Adipose tissue (tissue), 3 donors: ENCODE measurements at regions not wholly inside any gene's neighbourhood (a gene's known extent, or its start where the extent isn't known, plus 50 kb on each side); places are given as distances from the start of the nearest gene placed in this dataset.
"Not testable (repeated sequence)": the region's sequence is repeated elsewhere in the genome, so short reads cannot be mapped to it uniquely, and the experiment has no call there.

Experiments used
- H3K27ac ChIP-seq: one replicate; pipeline ENCODE4 v1.5.1; 2013; ENCODE audit warnings: low read depth, low read length
- WGBS, 3 donors: extraction: QIAGEN DNeasy Blood & Tissue Kit; methylation state at CpG; one replicate each; pipeline ENCODE4 v1.1.7; 2013; 5-methylcytosine and 5-hydroxymethylcytosine counted together
- donor health status: healthy with polysubstance abuse.
- donor health status: Bipolar disorder and iron deficiency.
- donor health status: healthy.

DNA sequence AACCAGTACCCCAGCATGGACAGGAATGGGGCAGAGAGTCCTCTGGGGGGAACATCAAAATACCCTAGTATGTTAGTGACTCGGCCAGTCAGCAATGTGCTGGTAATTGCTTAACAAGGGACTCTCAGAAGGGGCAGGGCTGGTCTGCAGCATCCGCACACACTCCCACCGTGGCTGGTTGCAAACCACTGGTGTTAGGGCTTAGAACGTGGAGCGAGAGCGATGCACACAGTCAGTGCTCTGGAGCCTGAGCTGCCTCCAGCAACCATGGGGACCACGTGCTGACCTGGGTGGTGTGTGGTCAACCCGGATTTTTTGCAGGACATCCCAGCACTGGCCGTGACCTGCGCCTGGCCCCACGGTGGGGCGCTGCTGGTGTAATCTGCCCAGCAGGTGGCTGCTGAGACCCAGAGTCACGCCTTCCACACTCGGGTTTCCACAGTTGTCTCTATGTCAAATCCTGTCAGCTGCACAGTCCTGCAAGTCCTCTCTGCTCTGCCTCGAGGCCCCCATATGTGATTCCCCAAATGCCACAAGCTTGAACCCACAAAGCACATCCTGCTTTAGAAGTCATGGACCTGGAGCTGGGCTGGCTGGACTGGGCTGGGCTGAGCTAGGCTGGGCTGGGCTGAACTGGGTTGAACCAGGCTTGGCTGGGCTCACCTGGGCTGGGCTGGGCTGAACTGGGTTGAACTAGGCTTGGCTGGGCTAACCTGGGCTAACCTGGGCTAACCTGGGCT lies 50.6 kb upstream of the GPC1 start:
- H3K27ac ChIP-seq = no peak overlapping the region
- 71 to 83% (median 79%) methylated on average over 15 of the region's 15 CpGs for WGBS, 3 donors

DNA sequence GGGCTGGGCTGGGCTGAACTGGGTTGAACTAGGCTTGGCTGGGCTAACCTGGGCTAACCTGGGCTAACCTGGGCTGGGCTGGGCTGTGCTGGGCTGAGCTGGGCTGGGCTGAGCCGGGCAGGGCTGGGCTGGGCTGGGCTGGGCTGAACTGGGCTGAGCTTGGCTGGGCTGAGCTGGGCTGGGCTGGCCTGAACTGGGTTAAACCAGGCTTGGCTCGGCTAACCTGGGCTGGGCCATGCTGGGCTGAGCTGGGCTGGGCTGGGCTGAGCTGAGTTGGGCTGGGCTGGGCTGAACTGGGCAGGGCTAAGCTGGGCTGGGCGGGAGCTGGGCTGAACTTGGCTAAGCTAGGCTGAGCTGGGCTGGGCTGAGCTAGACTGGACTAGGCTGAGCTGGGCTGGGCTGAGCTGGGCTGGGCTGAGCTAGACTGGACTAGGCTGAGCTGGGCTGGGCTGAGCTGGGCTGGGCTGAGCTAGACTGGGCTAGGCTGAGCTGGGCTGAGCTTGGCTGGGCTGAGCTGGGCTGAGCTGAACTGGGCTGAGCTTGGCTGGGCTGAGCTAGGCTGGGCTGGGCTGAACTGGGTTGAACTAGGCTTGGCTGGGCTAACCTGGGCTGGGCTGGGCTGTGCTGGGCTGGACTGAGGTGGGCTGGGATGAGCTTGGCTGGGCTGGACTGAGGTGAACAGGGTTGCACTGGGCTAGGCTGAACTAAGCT lies 49.9 kb upstream of the GPC1 start:
- WGBS, 3 donors = 81 to 93% (median 85%) methylated on average over 3 of the region's 3 CpGs
- not testable (repeated sequence) for H3K27ac ChIP-seq
